ENCODE measurements at regions not wholly inside any gene's neighbourhood (a gene's known extent, or its start where the extent isn't known, plus 50 kb on each side); places are given as distances from the start of the nearest gene placed in this dataset.
A peak's percentile ranks its signal among the peaks of the same experiment; 100 is the strongest.

DNA sequence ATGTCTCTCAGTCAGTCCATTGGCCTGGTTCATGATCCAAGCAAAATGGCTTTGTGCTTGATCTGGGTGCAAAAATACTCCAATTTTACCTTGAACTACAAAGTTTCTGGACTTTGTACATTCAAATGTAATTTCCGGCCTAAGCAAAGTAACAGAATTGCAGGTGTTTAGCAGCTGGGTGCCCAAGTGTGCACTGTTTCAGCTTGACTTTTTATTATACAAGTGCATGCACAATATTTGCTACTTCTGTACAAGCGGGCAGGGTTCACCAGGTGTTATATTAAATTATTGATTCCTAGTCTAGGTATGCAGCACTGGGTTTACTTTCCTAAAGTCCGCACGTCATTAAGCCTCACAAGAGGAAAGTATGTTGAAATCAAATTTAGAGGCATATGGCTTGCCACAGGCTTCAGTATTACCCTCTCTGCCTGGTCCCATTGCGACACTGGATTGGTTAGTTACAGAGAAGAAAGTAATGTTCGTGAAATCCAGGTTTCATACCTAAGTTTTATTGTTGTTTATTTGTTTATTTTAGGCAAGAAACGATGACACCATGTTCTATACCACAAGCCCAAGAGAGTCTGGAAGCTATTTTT is 376.9 kb upstream of the CTSO start:
- Mint-ChIP-seq H3K36me3 (ENCODE audit: low read depth) (no peaks in the 10 kb centered on the region), H3K4me1 (ENCODE audit: low read depth) (no peaks in the 10 kb centered on the region), H3K9me3 (ENCODE audit: low read depth) (no peaks in the 10 kb centered on the region), H3K27ac (ENCODE audit: unreplicated experiment) (no peak overlapping the region), H3K27me3 (ENCODE audit: low read depth) (no peaks in the 10 kb centered on the region), H3K4me3 (ENCODE audit: unreplicated experiment) (no peak overlapping the region)
- TF ChIP-seq, protein P1, sequence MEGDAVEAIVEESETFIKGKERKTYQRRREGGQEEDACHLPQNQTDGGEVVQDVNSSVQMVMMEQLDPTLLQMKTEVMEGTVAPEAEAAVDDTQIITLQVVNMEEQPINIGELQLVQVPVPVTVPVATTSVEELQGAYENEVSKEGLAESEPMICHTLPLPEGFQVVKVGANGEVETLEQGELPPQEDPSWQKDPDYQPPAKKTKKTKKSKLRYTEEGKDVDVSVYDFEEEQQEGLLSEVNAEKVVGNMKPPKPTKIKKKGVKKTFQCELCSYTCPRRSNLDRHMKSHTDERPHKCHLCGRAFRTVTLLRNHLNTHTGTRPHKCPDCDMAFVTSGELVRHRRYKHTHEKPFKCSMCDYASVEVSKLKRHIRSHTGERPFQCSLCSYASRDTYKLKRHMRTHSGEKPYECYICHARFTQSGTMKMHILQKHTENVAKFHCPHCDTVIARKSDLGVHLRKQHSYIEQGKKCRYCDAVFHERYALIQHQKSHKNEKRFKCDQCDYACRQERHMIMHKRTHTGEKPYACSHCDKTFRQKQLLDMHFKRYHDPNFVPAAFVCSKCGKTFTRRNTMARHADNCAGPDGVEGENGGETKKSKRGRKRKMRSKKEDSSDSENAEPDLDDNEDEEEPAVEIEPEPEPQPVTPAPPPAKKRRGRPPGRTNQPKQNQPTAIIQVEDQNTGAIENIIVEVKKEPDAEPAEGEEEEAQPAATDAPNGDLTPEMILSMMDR (IDR thresholded peaks at IDR 0.05), result no peak
- no peak for DNase-seq (ENCODE audit: low spot score)

- TF ChIP-seq, protein P1 (IDR thresholded peaks at IDR 0.05), result no peak
- Mint-ChIP-seq H3K4me3 (ENCODE audit: unreplicated experiment) (no peak overlapping the region), H3K27ac (ENCODE audit: unreplicated experiment) (no peak overlapping the region), H3K36me3 (ENCODE audit: low read depth) (no peaks in the 10 kb centered on the region), H3K4me1 (ENCODE audit: low read depth) (no peaks in the 10 kb centered on the region), H3K27me3 (ENCODE audit: low read depth) (no peaks in the 10 kb centered on the region), H3K9me3 (ENCODE audit: low read depth) (no peaks in the 10 kb centered on the region)
- no peak for DNase-seq (ENCODE audit: low spot score)
Observed at GRCh38 chr4:156329779-156330178, 376.1 kb upstream of the CTSO start.

GRCh38 chr4:156328882-156329281 is 375.2 kb upstream of the CTSO start:
- Mint-ChIP-seq H3K27me3 (ENCODE audit: low read depth) (no peaks in the 10 kb centered on the region), H3K9me3 (ENCODE audit: low read depth) (no peaks in the 10 kb centered on the region), H3K36me3 (ENCODE audit: low read depth) (no peaks in the 10 kb centered on the region), H3K4me1 (ENCODE audit: low read depth) (no peaks in the 10 kb centered on the region), H3K4me3 (ENCODE audit: unreplicated experiment) (no peak overlapping the region), H3K27ac (ENCODE audit: unreplicated experiment) (no peak overlapping the region)
- DNase-seq (ENCODE audit: low spot score), result no peak
- TF ChIP-seq, protein P1 (IDR thresholded peaks at IDR 0.05), result no peak

- H3K9me3 Mint-ChIP-seq (ENCODE audit: low read depth), result no peaks in the 10 kb centered on the region
- no peak for DNase-seq (ENCODE audit: low spot score)
- H3K4me3 Mint-ChIP-seq (ENCODE audit: unreplicated experiment), result no peak overlapping the region
- no peaks in the 10 kb centered on the region for H3K36me3 Mint-ChIP-seq (ENCODE audit: low read depth)
- H3K27me3 Mint-ChIP-seq (ENCODE audit: low read depth), result no peaks in the 10 kb centered on the region
- peaks cover 15% of the 10 kb centered on the region for H3K4me1 Mint-ChIP-seq (ENCODE audit: low read depth)
- TF ChIP-seq, protein P1 (IDR thresholded peaks at IDR 0.05), result no peak
- H3K27ac Mint-ChIP-seq (ENCODE audit: unreplicated experiment), result no peak overlapping the region
Observed at GRCh38 chr4:156326246-156326645, 372.6 kb upstream of the CTSO start.

GRCh38 chr4:156322592-156322991 is 368.9 kb upstream of the CTSO start:
- TF ChIP-seq, protein P1 (IDR thresholded peaks at IDR 0.05), result no peak
- no peak for DNase-seq (ENCODE audit: low spot score)
- H3K27ac Mint-ChIP-seq (ENCODE audit: unreplicated experiment), result peak overlapping the region; percentile 19
- no peaks in the 10 kb centered on the region for H3K27me3 Mint-ChIP-seq (ENCODE audit: low read depth)
- H3K9me3 Mint-ChIP-seq (ENCODE audit: low read depth), result peaks cover 9% of the 10 kb centered on the region
- peaks cover 23% of the 10 kb centered on the region for H3K4me1 Mint-ChIP-seq (ENCODE audit: low read depth)
- H3K4me3 Mint-ChIP-seq (ENCODE audit: unreplicated experiment), result no peak overlapping the region
- no peaks in the 10 kb centered on the region for H3K36me3 Mint-ChIP-seq (ENCODE audit: low read depth)
